ENCODE measurements at regions not wholly inside any gene's neighbourhood (a gene's known extent, or its start where the extent isn't known, plus 50 kb on each side); places are given as distances from the start of the nearest gene placed in this dataset.

- TF ChIP-seq MXI1 (IDR thresholded peaks at IDR 0.05; ENCODE audit: borderline replicate concordance, low read depth, low read length) (no peak), ZNF737 (CRISPR knock-in tag; IDR thresholded peaks at IDR 0.05; ENCODE audit: borderline replicate concordance) (no peak), FOXP1 (IDR thresholded peaks at IDR 0.05) (no peak), FOXP1 (CRISPR knock-in tag; IDR thresholded peaks at IDR 0.05) (no peak), SUZ12 (IDR thresholded peaks at IDR 0.05; ENCODE audit: low read depth, low read length) (no peak)
These were observed 234.5 kb upstream of the SLIT2 start for GRCh38 chr4:20017070-20017776.

All from HepG2 (cell line).